HepG2 (cell line): ENCODE measurements at regions not wholly inside any gene's neighbourhood (a gene's known extent, or its start where the extent isn't known, plus 50 kb on each side); places are given as distances from the start of the nearest gene placed in this dataset.

Experiments used
- ARID2 ChIP-seq: sonication (generic); formaldehyde crosslinking; IDR thresholded peaks from 2 replicates; pipeline ENCODE4 v1.8.1; 2022; ENCODE audit warnings: mild to moderate bottlenecking, missing genetic modification reagents, borderline replicate concordance
- ATF7 ChIP-seq, 2 experiments: fragments of 450-650 bp in 1 of 2; sonication (generic) in 1 of 2; formaldehyde crosslinking in 1 of 2; IDR thresholded peaks; 2 replicates each; pipeline versions ENCODE4 v1.4.0 to v1.6.1; 2016 to 2020; ENCODE audit warnings: antibody characterized with exemption in 1 of 2, mild to moderate bottlenecking in 1 of 2, missing genetic modification reagents in 1 of 2
- BCLAF1 ChIP-seq: fragments of 450-650 bp; IDR thresholded peaks from 2 replicates; pipeline ENCODE4 v1.6.1; 2017; ENCODE audit warnings: mild to moderate bottlenecking
- CEBPG ChIP-seq: IDR thresholded peaks from 2 replicates; pipeline ENCODE4 v1.6.1; 2016
- EZH2 ChIP-seq: conservative IDR thresholded peaks from 2 replicates; pipeline ENCODE4 v1.6.1; 2012; ENCODE audit warnings: mild to moderate bottlenecking, low read depth, low read length, moderate library complexity
- FOXA3 ChIP-seq: IDR thresholded peaks from 2 replicates; pipeline ENCODE4 v1.6.1; 2016; ENCODE audit warnings: missing genetic modification reagents, missing compliant biosample characterization
- HOXA5 ChIP-seq: sonication (generic); formaldehyde crosslinking; IDR thresholded peaks from 2 replicates; pipeline ENCODE4 v1.4.0; 2020; ENCODE audit warnings: missing genetic modification reagents
- JUND ChIP-seq: sonication (generic); formaldehyde crosslinking; IDR thresholded peaks from 2 replicates; pipeline ENCODE4 v1.8.0; 2022; ENCODE audit warnings: mild to moderate bottlenecking, missing genetic modification reagents
- MZF1 ChIP-seq: sonication (generic); formaldehyde crosslinking; IDR thresholded peaks from 2 replicates; pipeline ENCODE4 v1.8.1; 2023; ENCODE audit warnings: mild to moderate bottlenecking, missing genetic modification reagents, borderline replicate concordance
- NBN ChIP-seq: fragments of 450-650 bp; conservative IDR thresholded peaks from 2 replicates; pipeline ENCODE4 v1.6.1; 2017
- NFE2 ChIP-seq: sonication (generic); formaldehyde crosslinking; IDR thresholded peaks from 2 replicates; pipeline ENCODE4 v1.4.0; 2020; ENCODE audit warnings: missing genetic modification reagents
- PRMT3 ChIP-seq: sonication (generic); formaldehyde crosslinking; IDR thresholded peaks from 2 replicates; pipeline ENCODE4 v1.8.1; 2022; ENCODE audit warnings: low read depth, mild to moderate bottlenecking, moderate library complexity, missing genetic modification reagents, borderline replicate concordance
- SIX4 ChIP-seq: sonication (generic); formaldehyde crosslinking; IDR thresholded peaks from 2 replicates; pipeline ENCODE4 v1.4.0; 2020; ENCODE audit warnings: missing genetic modification reagents
- SMAD9 ChIP-seq: sonication (generic); formaldehyde crosslinking; IDR thresholded peaks from 2 replicates; pipeline ENCODE4 v1.5.1; 2020; ENCODE audit warnings: mild to moderate bottlenecking, missing genetic modification reagents
- SMARCC2 ChIP-seq: fragments of 450-650 bp; IDR thresholded peaks from 2 replicates; pipeline ENCODE4 v1.6.1; 2017; ENCODE audit warnings: antibody characterized with exemption, mild to moderate bottlenecking
- TOPORS ChIP-seq: sonication (generic); formaldehyde crosslinking; IDR thresholded peaks from 2 replicates; pipeline ENCODE4 v1.8.0; 2023; ENCODE audit warnings: mild to moderate bottlenecking, missing genetic modification reagents
- YEATS2 ChIP-seq: sonication (generic); formaldehyde crosslinking; IDR thresholded peaks from 2 replicates; pipeline ENCODE4 v1.4.0; 2020; ENCODE audit warnings: missing genetic modification reagents, borderline replicate concordance
- ZBTB1 ChIP-seq: sonication (generic); formaldehyde crosslinking; IDR thresholded peaks from 2 replicates; pipeline ENCODE4 v1.4.0; 2020; ENCODE audit warnings: missing genetic modification reagents, borderline replicate concordance
- ZBTB3 ChIP-seq: sonication (generic); formaldehyde crosslinking; IDR thresholded peaks from 2 replicates; pipeline ENCODE4 v1.4.0; 2020; ENCODE audit warnings: low read depth, mild to moderate bottlenecking, moderate library complexity, missing genetic modification reagents, borderline replicate concordance
- ZBTB39 ChIP-seq: sonication (generic); formaldehyde crosslinking; IDR thresholded peaks from 2 replicates; pipeline ENCODE4 v1.5.0; 2020; ENCODE audit warnings: missing genetic modification reagents
- ZBTB7B ChIP-seq: sonication (generic); formaldehyde crosslinking; IDR thresholded peaks from 2 replicates; pipeline ENCODE4 v1.4.0; 2020; ENCODE audit warnings: missing genetic modification reagents
- ZFP41 ChIP-seq: sonication (generic); formaldehyde crosslinking; IDR thresholded peaks from 2 replicates; pipeline ENCODE4 v1.4.0; 2020; ENCODE audit warnings: mild to moderate bottlenecking, missing genetic modification reagents, borderline replicate concordance
- ZNF343 ChIP-seq: sonication (generic); formaldehyde crosslinking; IDR thresholded peaks from 2 replicates; pipeline ENCODE4 v1.4.0; 2020; ENCODE audit warnings: mild to moderate bottlenecking, missing genetic modification reagents
- ZNF414 ChIP-seq: sonication (generic); formaldehyde crosslinking; IDR thresholded peaks from 2 replicates; pipeline ENCODE4 v1.5.0; 2020; ENCODE audit warnings: missing genetic modification reagents
- ZNF562 ChIP-seq: sonication (generic); formaldehyde crosslinking; IDR thresholded peaks from 2 replicates; pipeline ENCODE4 v1.8.0; 2022; ENCODE audit warnings: missing genetic modification reagents, borderline replicate concordance
- ZNF572 ChIP-seq: sonication (generic); formaldehyde crosslinking; IDR thresholded peaks from 2 replicates; pipeline ENCODE4 v1.5.1; 2020; ENCODE audit warnings: mild to moderate bottlenecking, missing genetic modification reagents
- ZNF879 ChIP-seq: sonication (generic); formaldehyde crosslinking; IDR thresholded peaks from 2 replicates; pipeline ENCODE4 v1.8.1; 2023; ENCODE audit warnings: missing genetic modification reagents

GRCh38 chr20:50304923-50305635 is 114.4 kb downstream of the CEBPB start (continued):
- TF ChIP-seq NFE2 (CRISPR knock-in tag) (peak; percentile 58; the same call in 1 of the 2 replicates), ATF7 (IDR thresholded peaks at IDR 0.05) (no peak), ATF7 (CRISPR knock-in tag; IDR thresholded peaks at IDR 0.05) (peak; percentile 97), ZFP41 (CRISPR knock-in tag) (peak; percentile 99), ZNF879 (CRISPR knock-in tag) (peak; percentile 99), ZNF562 (no peak), ZNF414 (CRISPR knock-in tag) (peak; percentile 94), TOPORS (CRISPR knock-in tag) (peak; percentile 97; the same call in 1 of the 2 replicates), YEATS2 (CRISPR knock-in tag) (peak; percentile 92), NBN (no peak), ZNF572 (CRISPR knock-in tag) (peak; percentile 96), ARID2 (peak; percentile 99), ZBTB7B (CRISPR knock-in tag) (peak; percentile 73), CEBPG (peak; percentile 81), ZNF343 (CRISPR knock-in tag) (no peak), ZBTB39 (CRISPR knock-in tag) (peak; percentile 95; the same call in 1 of the 2 replicates), FOXA3 (CRISPR knock-in tag) (peak; percentile 92), PRMT3 (CRISPR knock-in tag) (peak; percentile 95), MZF1 (CRISPR knock-in tag) (peak; percentile 96), ZBTB1 (CRISPR knock-in tag) (peak; percentile 17; the same call in 1 of the 2 replicates), SMAD9 (CRISPR knock-in tag) (peak; percentile 97), BCLAF1 (no peak), HOXA5 (peak; percentile 98), ZBTB3 (CRISPR knock-in tag) (no peak; the same call in 1 of the 2 replicates), JUND (CRISPR knock-in tag) (peak; percentile 93), EZH2 (no peak), SIX4 (CRISPR knock-in tag) (peak; percentile 64; the same call in 1 of the 2 replicates), SMARCC2 (no peak)
